Dendritic cell treated with granulocyte-macrophage colony-stimulating factor and Interleukin-4, amounts not matched to agents 40 ng/mL and 50 ng/mL, for 4 days (primary cell): ENCODE measurements at regions not wholly inside any gene's neighbourhood (a gene's known extent, or its start where the extent isn't known, plus 50 kb on each side); places are given as distances from the start of the nearest gene placed in this dataset.

Experiments
- H3K27ac Mint-ChIP-seq: one replicate; pipeline ENCODE4 v1.8.0; 2022; ENCODE audit warnings: mild to moderate bottlenecking, mixed read lengths
- H3K27me3 Mint-ChIP-seq: one replicate; pipeline ENCODE4 v1.8.0; 2022; ENCODE audit warnings: mild to moderate bottlenecking, mixed read lengths
- H3K36me3 Mint-ChIP-seq: one replicate; pipeline ENCODE4 v1.8.0; 2022; ENCODE audit warnings: low read depth, mixed read lengths
- H3K4me1 Mint-ChIP-seq: one replicate; pipeline ENCODE4 v1.8.0; 2022; ENCODE audit warnings: low read depth, mixed read lengths
- H3K4me3 Mint-ChIP-seq: one replicate; pipeline ENCODE4 v1.8.0; 2022; ENCODE audit warnings: mild to moderate bottlenecking, moderate library complexity, mixed read lengths
- H3K9me3 Mint-ChIP-seq: one replicate; pipeline ENCODE4 v1.8.0; 2022; ENCODE audit warnings: mixed read lengths
- intact Hi-C: fragments of 100-400 bp; cut with micrococcal nuclease; formaldehyde crosslinking; loops from one replicate; pipeline ENCODE4 v1.15.0; 2022

DNA sequence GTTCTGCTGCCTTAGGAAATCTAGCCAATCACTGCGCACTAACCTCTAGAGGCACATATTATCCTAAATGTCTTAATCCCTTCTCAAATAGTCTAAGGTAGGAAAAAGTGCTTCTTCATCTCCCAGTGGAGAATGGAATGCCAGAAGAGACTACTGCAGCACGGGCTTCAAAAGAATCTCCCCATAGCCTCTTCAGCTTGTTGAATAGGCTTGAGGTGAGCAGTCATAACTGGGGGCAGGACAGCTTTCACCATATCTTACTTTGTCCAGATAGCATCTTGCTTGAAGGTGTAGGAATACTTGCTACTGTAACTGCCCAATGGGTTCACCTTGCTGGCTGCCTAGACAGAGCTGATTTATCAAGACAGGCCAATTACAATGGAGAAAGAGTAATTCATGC is 88.8 kb downstream of the MBL2 start:
- Mint-ChIP-seq H3K4me3 (no peak overlapping the region), H3K4me1 (no peaks in the 10 kb centered on the region), H3K27ac (no peak overlapping the region), H3K36me3 (no peaks in the 10 kb centered on the region), H3K27me3 (no peaks in the 10 kb centered on the region), H3K9me3 (peaks cover 6% of the 10 kb centered on the region)
- intact Hi-C loops: no loop called here

GRCh38 chr10:52688899-52689298 is 83.7 kb downstream of the MBL2 start:
- intact Hi-C loops: no loop called here
- no peak overlapping the region for H3K27ac Mint-ChIP-seq
- H3K4me1 Mint-ChIP-seq: no peaks in the 10 kb centered on the region
- H3K9me3 Mint-ChIP-seq: peaks cover 35% of the 10 kb centered on the region
- H3K27me3 Mint-ChIP-seq: no peaks in the 10 kb centered on the region
- H3K36me3 Mint-ChIP-seq: no peaks in the 10 kb centered on the region
- no peak overlapping the region for H3K4me3 Mint-ChIP-seq

DNA sequence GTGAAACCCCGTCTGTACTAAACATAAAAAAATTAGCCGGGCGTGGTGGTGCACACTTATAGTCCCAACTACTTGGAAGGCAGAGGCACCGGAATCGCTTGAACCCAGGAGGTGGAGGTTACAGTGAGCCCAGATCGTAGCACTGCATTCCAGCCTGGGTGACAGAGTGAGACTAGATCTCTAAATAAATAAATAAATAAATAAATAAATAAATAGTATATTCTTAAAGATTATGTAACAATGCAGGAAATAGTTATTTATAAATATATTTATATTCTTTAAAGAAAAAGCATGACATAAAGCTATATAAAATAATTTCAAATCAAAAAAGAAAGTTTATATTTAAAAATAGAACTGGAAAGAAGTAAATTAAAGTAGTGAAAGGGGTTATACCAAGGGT is 76.4 kb downstream of the MBL2 start:
- Mint-ChIP-seq H3K36me3 (no peaks in the 10 kb centered on the region), H3K9me3 (peaks cover 20% of the 10 kb centered on the region), H3K4me1 (no peaks in the 10 kb centered on the region), H3K27ac (no peak overlapping the region), H3K4me3 (no peak overlapping the region), H3K27me3 (no peaks in the 10 kb centered on the region)
- intact Hi-C loops: no loop called here

- no peaks in the 10 kb centered on the region for H3K27me3 Mint-ChIP-seq
- no peaks in the 10 kb centered on the region for H3K36me3 Mint-ChIP-seq
- H3K27ac Mint-ChIP-seq: no peak overlapping the region
- no peak overlapping the region for H3K4me3 Mint-ChIP-seq
- intact Hi-C loops: no loop called here
- H3K4me1 Mint-ChIP-seq: no peaks in the 10 kb centered on the region
- no peaks in the 10 kb centered on the region for H3K9me3 Mint-ChIP-seq
These were observed 70.9 kb downstream of the MBL2 start for GRCh38 chr10:52701647-52702046.

GRCh38 chr10:52703451-52703850 is 69.1 kb downstream of the MBL2 start:
- Mint-ChIP-seq H3K9me3 (no peaks in the 10 kb centered on the region), H3K36me3 (no peaks in the 10 kb centered on the region), H3K27ac (no peak overlapping the region), H3K4me1 (no peaks in the 10 kb centered on the region), H3K4me3 (no peak overlapping the region), H3K27me3 (no peaks in the 10 kb centered on the region)
- intact Hi-C loops: no loop called here

GRCh38 chr10:52703898-52704297 is 68.7 kb downstream of the MBL2 start:
- Mint-ChIP-seq H3K4me3 (no peak overlapping the region), H3K27ac (no peak overlapping the region), H3K27me3 (no peaks in the 10 kb centered on the region), H3K4me1 (no peaks in the 10 kb centered on the region), H3K9me3 (no peaks in the 10 kb centered on the region), H3K36me3 (no peaks in the 10 kb centered on the region)
- intact Hi-C loops: no loop called here

DNA sequence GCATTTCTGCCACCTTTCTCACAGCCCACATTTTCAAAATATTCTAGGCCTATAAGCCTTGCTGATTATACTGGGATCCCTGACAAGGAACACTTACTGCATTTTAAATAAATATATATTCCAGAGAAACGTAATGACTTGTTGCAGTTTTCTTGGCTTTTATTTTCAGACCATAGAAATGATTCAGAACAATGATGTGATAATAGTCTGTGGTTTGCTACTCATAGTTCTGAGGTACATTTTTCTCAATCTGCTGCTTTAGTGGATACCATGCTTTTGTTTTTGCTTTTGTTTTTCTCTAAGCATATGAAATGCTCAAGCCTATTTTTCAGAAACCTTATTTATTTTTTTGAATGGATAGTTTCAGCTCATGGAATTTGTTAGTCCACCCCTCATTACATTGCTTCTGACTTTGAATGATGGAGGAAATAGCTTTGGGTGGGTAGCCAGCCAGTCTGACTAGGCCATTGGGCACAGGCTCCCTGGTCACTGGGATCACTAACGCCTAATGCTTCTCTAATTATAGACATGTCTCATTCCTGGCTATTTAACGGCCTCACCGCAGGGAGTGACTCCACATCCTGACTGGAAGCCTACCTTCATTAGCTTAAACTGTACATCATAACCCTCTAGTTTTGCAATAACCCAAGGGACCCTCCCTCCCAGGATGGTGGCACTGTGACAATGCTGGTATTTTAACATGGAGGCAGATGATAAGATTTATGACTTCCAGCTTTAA is 66.1 kb downstream of the MBL2 start:
- Mint-ChIP-seq H3K9me3 (no peaks in the 10 kb centered on the region), H3K4me1 (no peaks in the 10 kb centered on the region), H3K4me3 (no peak overlapping the region), H3K27ac (no peak overlapping the region), H3K36me3 (no peaks in the 10 kb centered on the region), H3K27me3 (no peaks in the 10 kb centered on the region)
- intact Hi-C loops: no loop called here
